Stimulated activated CD4-positive, alpha-beta T cell treated with anti-CD3 and anti-CD28 coated beads, Interleukin-2, amount 100 ng/mL, for 48 hours (primary cell): ENCODE measurements at regions not wholly inside any gene's neighbourhood (a gene's known extent, or its start where the extent isn't known, plus 50 kb on each side); places are given as distances from the start of the nearest gene placed in this dataset.

ENCODE experiments used
- DNase-seq, 2 donors: peaks; one replicate each; pipeline ENCODE4 v3.0.0-alpha.2; 2020

DNA sequence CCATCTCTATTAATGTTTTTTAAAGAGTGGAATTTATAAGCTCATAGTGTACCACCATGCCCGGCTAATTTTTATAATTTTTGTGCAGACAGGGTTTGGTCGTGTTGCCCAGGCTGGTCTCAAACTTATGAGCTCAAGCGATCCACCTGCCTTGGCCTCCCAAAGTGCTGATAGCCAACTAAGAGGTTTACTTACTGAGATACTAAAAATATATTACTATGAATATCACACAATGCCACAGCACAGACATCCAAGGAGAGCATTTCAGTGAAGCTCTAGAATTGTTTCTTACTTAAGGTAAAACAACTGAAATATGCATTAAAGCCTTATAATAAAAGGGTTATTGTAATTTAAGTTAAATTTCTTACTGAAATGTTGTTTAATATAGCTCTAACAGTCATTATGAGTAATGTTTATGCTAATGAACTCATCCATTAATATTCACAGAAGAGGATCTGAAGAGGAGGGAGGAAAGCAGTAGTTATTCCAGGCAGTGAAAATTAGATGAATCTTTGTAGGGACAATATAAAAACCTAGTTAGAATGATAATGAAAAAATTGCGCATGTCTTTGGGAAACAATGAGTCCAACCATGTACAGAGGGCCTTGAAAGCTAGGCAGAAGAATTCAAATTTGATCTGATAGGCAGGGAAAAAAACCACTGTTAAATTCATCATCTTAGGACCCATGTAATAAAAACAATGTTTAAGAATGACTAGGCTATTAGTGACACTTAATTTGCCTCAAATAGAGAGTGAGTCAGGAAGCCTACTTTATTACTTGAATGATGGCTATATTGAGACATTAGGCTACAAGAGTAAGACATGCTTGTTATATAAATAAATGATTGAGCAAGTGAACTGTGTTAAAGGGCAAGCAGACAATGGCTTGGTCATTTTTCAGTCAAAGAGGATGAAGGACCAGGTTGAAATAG is 99.2 kb downstream of the SLC41A2 start:
- DNase-seq = no peak

DNA sequence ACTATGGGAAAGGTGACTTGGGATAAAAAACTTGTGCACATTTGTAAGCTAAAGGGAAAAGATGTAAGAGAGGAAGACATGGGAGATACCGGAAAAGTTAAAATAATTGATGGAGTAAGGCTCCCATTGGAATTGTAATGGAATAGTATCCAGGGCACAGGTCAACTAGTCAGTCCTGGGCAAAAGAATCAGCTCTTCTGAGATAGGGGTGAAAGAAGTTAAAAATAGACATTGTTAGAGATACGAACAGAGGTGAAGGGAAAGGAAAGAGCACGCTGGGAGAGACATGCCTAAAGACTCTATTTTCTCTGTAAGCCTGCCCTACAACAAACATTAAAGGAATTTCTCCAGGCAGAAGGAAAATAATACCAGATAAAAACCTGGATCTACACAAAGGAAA is 101.6 kb downstream of the SLC41A2 start:
- DNase-seq = no peak

DNA sequence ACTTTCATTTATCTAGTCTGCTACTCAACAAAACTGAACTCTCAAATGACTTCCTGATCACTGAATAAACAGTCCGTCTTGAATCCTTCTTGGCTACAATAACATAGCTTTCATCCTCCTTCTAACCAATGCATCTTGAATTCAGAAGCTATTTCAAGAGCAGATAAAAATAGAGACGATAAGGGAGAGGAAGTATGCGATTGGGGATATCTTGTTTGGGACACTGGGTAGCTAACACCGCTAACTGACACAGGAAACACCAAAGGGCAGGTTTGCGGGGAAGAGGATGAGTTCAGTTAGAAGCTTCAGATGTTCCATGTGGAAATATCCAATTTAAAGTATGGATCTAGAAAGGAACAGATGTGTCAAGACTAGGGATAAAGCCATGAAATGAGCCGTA is 102.5 kb downstream of the SLC41A2 start:
- DNase-seq = no peak

DNA sequence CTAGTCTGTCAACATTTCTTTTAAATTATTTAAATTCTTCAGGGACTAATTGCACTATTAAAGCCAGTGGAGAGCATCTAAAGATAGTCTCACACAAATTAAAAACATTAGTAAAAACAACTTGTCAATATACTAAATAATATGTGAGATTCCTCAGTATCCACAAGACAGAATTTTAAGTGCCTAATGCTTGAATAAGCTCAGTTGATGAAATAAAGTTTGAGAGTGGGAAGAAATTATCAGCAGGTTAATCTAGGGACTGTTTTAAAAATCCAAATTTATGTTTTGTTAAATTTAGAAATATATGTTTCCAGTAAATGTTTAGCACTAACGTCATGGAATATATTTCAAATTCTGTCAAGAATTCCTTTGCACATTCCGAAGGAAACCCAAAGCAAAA is 105.2 kb downstream of the SLC41A2 start:
- DNase-seq = no peak

DNA sequence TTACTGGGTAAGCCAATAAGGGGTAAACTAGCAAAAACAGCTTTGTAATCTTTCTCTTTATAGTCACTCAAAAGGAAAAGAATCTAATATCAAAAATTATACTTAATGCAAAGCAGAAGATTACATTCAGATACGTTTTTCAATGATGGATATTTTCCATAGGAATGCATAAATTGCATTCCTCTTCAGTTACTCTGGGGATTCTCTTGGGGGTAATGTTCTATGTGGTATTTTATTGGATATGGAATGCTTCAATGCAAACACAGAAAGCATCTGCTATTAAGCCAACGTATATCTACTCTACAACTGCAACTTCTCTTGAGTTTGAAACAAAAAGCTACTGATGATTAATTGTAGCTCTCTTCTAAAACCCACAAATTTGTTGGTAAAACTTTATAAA is 106.0 kb downstream of the SLC41A2 start:
- DNase-seq = no peak

DNA sequence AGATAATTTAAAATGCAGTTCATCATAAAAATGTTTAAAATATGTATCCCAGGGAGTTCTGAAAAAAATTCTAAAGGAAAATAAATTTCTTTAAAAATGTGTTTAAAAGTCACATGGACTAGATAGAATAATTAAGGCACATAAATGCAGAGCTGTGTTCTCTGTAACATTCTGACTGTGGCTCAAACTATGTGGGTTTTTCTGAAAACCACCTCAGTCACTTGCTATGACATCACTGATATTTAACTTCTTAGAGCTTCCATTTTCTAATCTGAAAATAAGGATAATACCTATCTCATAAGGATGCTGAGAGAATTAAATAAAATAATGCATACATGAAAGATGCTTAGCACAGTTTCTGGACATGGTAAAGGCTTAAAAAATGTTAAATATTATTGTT is 107.3 kb downstream of the SLC41A2 start:
- no peak for DNase-seq

DNA sequence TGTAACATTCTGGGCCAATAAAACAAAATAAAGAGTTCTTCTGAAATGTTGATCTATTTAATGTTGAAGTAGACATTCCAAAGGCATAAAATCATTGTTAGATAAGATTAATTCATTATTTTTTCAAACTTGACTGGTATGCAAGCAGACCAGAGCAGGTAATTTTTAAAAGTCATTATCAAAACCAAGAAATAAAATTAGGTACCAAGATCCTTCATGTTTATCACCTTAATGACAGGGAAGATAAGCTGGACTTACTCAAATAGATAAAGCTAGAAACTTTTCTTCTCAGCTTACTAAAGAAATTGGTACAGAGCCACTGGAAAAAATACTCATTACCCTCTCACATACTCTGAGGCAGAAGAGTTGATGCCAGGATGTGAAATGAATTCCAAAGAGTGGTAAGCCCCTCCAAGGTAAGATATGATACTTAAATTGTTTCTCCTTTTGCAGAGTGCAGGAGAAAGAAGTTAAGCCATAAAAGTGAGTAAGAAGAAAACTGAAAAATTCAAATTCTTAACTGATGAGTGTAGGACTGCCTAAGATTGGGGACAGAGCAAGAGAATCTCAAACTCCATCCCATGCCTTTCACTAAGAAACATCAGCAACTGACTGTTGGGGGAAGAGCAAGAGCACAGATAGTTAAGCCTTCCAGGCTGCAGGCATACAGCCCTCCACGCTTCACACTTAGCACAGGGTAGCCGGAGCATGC is 111.9 kb downstream of the SLC41A2 start:
- DNase-seq = no peak

DNA sequence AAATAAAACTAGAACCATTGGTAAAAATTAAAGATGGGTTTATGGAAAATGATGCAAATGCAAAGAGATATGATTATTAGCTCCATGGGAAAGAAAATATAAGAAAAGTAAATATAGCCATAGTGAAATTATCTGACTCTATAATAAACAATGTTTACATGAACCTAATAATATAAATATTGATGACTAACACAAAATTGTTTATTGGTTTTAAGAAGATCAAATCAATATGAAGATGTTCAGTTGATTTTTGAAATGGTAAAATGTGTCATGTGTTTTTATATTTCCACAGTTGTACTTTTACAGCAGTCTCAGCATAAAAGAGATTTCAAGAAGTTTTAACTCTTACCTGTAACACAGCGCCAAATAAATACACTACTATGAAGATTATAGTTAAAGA is 114.0 kb downstream of the SLC41A2 start:
- no peak for DNase-seq

DNA sequence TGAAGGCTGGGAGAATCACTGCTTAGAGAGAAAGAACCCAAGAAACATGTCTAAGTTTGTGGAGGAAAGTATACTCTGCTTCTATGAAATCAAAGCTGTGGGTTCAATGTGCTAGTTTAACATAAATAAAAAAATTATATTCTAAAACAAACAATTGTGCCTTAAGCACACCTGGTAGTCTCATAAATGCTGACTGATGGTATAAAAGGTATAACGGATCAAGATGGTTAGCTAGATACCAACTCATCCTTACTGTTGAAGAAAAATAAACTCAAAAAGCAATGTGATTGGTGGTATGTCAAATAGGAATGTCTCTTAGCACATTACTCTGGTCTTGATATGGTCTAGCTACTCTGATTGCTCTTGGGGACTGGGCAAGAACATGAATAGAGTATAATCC is 117.8 kb downstream of the SLC41A2 start:
- no peak for DNase-seq

DNA sequence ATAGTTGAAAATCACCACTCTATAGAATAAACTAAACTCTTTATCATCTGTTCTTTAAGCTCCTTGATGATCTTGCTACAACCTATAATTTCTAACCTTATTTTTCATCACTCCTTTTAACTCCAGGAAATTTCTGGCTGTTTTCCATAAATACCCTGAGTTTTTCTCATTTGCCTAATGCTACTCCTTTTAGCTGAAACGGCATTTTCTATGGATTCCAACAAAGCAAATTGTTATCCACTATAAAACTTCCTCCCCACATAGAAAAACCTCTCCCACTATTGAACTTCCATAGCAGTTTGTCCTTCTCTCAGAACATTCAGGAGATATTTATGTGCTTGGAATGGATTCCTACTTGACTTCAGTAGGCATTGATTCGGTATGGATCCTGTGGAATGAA is 122.8 kb downstream of the SLC41A2 start:
- DNase-seq = no peak

DNA sequence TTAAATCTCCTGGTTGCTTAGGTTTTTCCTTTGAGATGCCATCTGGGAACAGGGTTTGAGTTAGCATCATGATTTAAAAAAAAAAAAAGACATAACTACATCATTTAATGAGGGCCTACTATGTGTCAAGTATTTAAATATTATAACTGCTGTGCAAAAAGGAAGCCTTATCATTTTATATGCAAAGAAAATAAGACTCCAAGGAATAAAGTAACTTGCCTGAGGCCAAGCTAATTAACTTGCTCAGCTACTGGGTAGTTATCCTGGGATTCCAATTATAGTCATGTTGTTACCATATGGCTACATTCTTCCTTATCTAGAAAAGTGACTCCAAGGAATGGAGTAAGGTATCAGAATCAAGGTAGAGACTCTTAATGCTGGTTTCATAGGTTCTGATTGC is 123.5 kb downstream of the SLC41A2 start:
- DNase-seq = no peak

DNA sequence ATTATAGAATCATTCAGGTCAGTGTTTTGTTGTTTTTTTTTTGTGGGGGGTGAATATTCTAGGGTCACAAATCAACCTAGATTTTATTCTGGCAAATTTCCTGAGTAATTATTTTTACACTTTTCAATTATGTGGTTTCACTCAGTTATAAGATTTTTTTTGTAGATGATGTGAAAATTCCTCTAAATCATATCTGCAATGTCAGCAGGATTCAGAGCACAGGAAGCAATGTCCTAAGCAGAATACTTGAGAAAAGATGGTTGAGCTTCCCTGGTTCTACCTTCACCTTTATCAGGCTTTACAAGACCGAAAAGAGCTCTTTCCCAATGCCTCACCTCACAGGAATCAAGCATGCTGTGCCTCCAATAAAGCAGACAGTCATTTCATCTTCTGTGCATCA is 124.3 kb downstream of the SLC41A2 start:
- no peak for DNase-seq

DNA sequence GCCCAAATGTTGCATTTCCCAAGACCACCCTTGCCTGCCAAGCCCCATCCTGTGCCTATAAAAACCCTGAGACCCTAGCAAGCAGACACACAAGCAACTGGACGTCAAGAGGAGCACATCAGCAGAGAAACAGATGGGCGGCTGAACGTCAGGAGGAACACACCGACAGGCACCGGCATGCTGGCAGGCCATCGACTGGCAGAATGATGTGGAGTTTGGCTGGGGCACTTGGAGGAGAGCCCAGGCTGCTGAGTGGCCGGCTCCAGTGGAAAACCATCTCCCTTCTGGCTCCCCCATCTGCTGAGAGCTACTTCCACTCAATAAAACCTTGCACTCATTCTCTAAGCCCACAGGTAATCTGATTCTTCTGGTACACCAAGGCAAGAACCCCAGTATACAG is 130.1 kb downstream of the SLC41A2 start:
- no peak for DNase-seq

DNA sequence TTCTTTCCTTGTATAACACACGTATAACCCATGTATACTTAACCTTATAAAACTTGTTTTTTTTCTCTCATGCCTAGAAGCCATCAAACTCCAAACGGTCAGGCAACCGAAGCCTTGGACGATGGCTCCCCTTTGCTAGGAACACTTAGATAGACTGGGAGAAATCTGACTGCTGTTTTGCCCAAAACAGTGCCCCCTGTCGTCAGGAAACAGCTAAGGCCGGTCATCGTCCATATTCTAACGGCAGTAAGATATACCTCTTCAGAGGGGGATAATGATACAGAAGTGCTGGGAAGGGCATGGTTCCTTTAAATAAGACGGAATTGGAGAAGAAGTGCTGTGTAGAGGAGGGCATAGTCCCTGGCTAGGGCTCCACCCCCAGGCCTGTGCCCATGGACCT is 130.5 kb downstream of the SLC41A2 start:
- peak in 1 of 2 donors; percentile 3 for DNase-seq

DNA sequence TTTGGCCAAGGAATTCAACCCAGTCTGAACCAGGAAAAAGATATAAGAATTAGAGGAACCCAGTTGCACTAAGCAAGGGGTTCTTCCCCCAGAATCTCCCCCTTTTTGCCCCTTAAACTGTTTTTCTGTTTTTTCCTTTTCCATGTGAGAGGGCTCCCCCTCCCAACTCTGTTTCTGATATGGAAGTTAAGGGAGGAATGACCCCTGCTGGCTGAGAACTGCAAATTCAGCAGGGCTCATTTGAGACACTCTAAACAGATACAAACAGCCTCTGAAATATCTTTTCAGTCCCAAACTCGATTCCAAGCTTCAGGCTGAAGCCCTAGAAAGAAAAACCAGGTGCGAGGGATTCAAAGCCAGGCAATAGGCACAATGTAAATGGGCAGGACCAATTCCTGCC is 132.7 kb downstream of the SLC41A2 start:
- DNase-seq = no peak

DNA sequence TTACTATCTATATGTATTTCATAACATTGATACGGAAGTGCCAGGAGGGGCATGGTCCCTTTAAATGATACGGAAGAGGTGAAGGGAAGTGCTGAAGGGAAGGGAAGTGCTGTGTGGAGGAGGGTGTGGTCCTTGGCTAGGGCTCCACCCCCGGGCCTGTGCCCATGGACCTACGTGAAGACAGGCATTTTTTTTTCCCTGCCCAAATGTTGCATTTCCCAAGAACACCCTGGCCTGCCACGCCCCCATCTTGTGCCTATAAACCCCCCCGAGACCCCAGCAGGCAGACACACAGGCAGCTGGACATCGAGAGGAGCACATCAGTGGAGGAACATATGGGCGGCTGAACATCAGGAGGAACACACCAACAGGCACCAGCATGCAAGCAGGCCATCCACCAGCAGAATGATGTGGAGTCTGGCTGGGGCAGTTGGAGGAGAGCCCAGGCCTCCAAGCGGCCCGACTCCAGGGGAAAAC is 134.1 kb downstream of the SLC41A2 start:
- no peak for DNase-seq

DNA sequence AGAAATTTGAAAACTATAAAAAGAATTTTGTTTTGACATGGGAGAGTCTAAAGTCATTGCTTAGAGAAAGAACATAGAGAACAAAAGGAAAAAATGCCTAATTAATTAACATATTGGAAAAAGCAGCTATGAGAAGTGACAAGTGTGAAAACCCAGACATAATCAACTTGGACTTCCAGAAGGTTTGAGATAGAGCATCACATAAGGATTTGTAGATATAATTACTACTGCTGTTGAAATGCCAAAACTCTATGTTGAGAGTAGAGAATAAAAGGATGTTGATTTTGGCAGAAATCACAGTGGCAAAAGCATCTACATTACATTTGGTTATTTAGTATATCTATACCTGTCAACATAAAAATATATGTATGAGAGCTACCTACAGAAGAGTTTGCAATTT is 135.1 kb downstream of the SLC41A2 start:
- DNase-seq = no peak

DNA sequence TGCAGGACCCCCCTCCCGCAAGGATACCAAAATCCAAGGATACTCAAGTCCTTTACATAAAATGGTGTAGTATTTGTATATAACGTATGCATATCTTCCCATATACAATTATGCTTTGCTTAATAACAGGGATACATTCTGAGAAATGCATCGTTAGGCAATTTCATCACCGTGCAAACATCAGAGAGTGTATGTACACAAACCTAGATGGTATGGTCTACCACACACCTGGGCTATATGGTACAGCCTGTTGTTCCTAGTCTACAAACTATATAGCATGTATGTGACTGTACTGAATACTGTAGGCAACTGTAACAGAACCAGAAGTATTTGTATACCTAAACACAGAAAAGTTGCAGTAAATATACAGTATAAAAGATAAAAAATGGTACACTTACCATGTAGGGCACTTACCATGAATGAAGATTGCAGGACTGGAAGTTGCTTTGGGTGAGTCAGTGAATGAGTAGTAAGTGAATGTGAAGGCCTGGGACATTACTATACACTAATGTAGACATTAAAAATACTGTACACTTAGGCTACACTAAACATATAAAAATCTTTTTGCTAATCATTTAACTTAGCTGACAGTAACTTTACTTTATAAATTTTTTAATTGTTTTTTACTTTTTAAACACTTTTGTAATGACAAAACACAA is 141.1 kb downstream of the SLC41A2 start:
- no peak for DNase-seq

DNA sequence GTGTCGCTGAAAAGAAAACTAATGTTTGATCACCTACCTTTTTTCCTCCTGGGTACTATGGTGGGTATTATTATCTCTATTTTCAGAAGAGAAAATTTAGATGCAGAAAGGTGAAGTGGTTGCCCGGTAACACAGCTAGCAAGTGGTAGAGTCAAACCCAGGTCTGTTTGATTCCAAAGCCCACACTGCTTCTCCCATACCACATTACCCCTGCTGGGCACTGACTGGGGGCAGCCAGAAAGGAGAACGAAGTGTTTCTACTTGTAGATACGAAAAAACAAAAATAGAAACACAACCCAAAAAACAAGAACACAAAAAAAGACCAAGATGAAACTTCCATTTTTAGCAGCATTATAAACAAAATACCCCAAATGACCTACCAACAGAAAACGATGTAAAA is 142.2 kb downstream of the SLC41A2 start:
- no peak for DNase-seq

DNA sequence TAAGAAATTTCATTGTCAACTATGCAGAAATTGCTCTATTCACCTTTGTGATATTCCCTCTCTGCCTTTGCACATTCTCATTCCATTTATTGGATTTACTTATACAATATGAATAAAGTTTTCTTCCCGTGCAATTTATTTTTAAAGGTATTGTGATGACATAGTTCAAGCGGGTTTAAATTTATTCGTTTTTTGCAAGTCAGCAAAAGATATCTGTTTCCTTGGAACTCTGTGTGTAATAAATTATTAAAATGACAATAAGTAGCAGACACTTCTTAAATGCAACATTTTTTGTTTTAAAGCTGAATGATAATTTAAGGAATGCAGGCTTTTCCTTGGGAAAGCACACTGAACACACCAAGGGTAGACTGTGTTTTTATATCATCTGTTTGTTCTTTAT is 143.1 kb downstream of the SLC41A2 start:
- DNase-seq = no peak
